ENCODE measurements at regions not wholly inside any gene's neighbourhood (a gene's known extent, or its start where the extent isn't known, plus 50 kb on each side); places are given as distances from the start of the nearest gene placed in this dataset.

- peaks cover 0 to 7% (median 0%) of the 10 kb centered on the region in 4 donors for H3K27me3 ChIP-seq
- no peak for DNase-seq (ENCODE audit: extremely low spot score)
- TF ChIP-seq POLR2A (IDR thresholded peaks at IDR 0.05; ENCODE audit: low read depth): no peak
- TF ChIP-seq POLR2AphosphoS5 (IDR thresholded peaks at IDR 0.05): no peak
- TF ChIP-seq EP300 (IDR thresholded peaks at IDR 0.05): no peak
- TF ChIP-seq, protein P1, sequence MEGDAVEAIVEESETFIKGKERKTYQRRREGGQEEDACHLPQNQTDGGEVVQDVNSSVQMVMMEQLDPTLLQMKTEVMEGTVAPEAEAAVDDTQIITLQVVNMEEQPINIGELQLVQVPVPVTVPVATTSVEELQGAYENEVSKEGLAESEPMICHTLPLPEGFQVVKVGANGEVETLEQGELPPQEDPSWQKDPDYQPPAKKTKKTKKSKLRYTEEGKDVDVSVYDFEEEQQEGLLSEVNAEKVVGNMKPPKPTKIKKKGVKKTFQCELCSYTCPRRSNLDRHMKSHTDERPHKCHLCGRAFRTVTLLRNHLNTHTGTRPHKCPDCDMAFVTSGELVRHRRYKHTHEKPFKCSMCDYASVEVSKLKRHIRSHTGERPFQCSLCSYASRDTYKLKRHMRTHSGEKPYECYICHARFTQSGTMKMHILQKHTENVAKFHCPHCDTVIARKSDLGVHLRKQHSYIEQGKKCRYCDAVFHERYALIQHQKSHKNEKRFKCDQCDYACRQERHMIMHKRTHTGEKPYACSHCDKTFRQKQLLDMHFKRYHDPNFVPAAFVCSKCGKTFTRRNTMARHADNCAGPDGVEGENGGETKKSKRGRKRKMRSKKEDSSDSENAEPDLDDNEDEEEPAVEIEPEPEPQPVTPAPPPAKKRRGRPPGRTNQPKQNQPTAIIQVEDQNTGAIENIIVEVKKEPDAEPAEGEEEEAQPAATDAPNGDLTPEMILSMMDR (IDR thresholded peaks at IDR 0.05): no peak
- H3K27ac ChIP-seq (replicated peaks in 1 of 4): no peak overlapping the region
- H3K4me3 ChIP-seq: no peak overlapping the region
- WGBS: 59% methylated on average over 9 of the region's 9 CpGs
- H3K9me3 ChIP-seq: no peaks in the 10 kb centered on the region
- intact Hi-C loops (cut with DNase I): no loop called here
- no peaks in the 10 kb centered on the region for H3K36me3 ChIP-seq
- H3K4me1 ChIP-seq: no peaks in the 10 kb centered on the region
Observed at GRCh38 chr20:57900226-57900905, 190.6 kb upstream of the PMEPA1 start.

DNA sequence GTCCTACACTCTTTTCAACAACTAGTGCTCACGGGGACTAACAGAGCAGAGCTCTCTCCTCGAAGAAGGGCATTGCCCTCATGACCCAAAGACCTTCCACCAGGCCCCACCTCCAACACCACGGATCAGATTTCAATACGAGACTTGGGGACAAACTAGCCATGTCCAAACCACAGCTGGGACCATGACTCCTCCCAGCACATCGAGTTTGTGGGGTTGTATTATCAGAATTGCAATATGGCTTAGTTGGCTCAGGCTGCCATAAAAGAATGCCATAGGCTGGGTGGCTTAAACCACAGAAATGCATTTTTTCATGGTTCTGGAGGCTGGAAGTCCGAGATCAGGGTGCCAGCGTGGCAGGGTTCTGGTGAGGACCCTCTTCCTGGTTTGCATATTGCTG is 189.7 kb upstream of the PMEPA1 start:
- DNase-seq (ENCODE audit: extremely low spot score): no peak
- intact Hi-C loops (cut with DNase I): no loop called here
- Histone ChIP-seq H3K27ac (replicated peaks in 1 of 4) (no peak overlapping the region), H3K9me3 (no peaks in the 10 kb centered on the region), H3K27me3 (peaks cover 0 to 7% (median 0%) of the 10 kb centered on the region in 4 donors), H3K4me3 (no peak overlapping the region), H3K36me3 (no peaks in the 10 kb centered on the region), H3K4me1 (no peaks in the 10 kb centered on the region)
- no peak for TF ChIP-seq EP300 (IDR thresholded peaks at IDR 0.05)
- TF ChIP-seq POLR2A (IDR thresholded peaks at IDR 0.05; ENCODE audit: low read depth): no peak
- no peak for TF ChIP-seq POLR2AphosphoS5 (IDR thresholded peaks at IDR 0.05)
- TF ChIP-seq, protein P1 (IDR thresholded peaks at IDR 0.05): no peak
- 91% methylated on average over 7 of the region's 7 CpGs for WGBS

DNA sequence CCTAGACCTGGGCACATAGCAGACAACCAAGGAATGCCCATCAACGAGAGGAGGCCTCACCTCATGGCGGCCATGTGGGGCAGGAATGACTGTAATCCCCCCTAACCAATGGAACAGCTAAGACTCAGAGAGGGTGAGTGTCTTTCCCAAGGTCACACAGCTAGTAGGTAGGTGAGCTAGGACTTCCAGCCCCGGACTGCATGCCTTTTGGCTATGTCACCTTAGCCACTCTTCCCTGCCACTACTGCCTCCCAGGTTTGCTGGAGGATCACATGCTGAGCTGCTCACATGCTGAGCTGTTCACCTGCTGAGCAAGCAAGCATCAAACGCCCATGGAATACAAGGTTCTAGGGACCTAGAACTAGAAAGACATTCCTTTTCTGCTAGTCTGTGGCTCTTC is 188.5 kb upstream of the PMEPA1 start:
- WGBS: 82% methylated on average over 2 of the region's 4 CpGs
- peaks cover 0 to 7% (median 0%) of the 10 kb centered on the region in 4 donors for H3K27me3 ChIP-seq

DNA sequence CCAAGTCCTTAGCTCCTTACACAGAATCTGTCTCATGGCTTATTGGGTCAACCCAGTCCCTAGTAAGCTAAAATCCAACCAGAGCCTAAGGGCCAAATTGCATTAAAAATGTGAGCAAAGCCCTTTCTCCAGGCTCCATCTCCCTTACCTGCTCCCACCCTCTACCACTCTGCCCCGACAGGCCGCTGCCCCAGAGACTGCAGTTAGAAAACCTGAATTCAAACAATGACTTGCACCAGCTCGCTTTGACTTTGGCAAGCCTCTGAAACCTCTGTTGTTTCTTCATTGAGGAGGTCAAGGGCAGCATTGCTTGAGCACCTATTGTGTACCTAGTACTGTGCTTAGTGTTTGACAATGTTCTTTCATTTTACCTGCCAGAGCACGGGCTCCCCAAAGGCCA is 188.1 kb upstream of the PMEPA1 start:
- no peak overlapping the region for H3K27ac ChIP-seq (replicated peaks in 1 of 4)
- no peak for DNase-seq (ENCODE audit: extremely low spot score)
- H3K36me3 ChIP-seq: no peaks in the 10 kb centered on the region
- H3K27me3 ChIP-seq: peaks cover 0 to 7% (median 0%) of the 10 kb centered on the region in 4 donors
- H3K4me1 ChIP-seq: no peaks in the 10 kb centered on the region
- no peaks in the 10 kb centered on the region for H3K9me3 ChIP-seq
- 89% methylated on average over 3 of the region's 4 CpGs for WGBS
- H3K4me3 ChIP-seq: no peak overlapping the region
- TF ChIP-seq EP300 (IDR thresholded peaks at IDR 0.05) (no peak), POLR2A (IDR thresholded peaks at IDR 0.05; ENCODE audit: low read depth) (no peak), POLR2AphosphoS5 (IDR thresholded peaks at IDR 0.05) (no peak)
- TF ChIP-seq, protein P1 (IDR thresholded peaks at IDR 0.05): no peak
- intact Hi-C loops (cut with DNase I): no loop called here

More for the DNA sequence above, 188.5 kb upstream of the PMEPA1 start:
- H3K9me3 ChIP-seq: no peaks in the 10 kb centered on the region
- H3K36me3 ChIP-seq: no peaks in the 10 kb centered on the region
- no peak overlapping the region for H3K4me3 ChIP-seq
- H3K27ac ChIP-seq (replicated peaks in 1 of 4): no peak overlapping the region
- H3K4me1 ChIP-seq: no peaks in the 10 kb centered on the region
- intact Hi-C loops (cut with DNase I): no loop called here
- no peak for TF ChIP-seq POLR2A (IDR thresholded peaks at IDR 0.05; ENCODE audit: low read depth)
- no peak for DNase-seq (ENCODE audit: extremely low spot score)

- WGBS: 92% methylated on average over 16 of the region's 18 CpGs
- TF ChIP-seq POLR2A (IDR thresholded peaks at IDR 0.05; ENCODE audit: low read depth) (no peak), POLR2AphosphoS5 (IDR thresholded peaks at IDR 0.05) (no peak), EP300 (IDR thresholded peaks at IDR 0.05) (no peak)
- TF ChIP-seq, protein P1 (IDR thresholded peaks at IDR 0.05): no peak
- H3K4me3 ChIP-seq: no peak overlapping the region
- no peaks in the 10 kb centered on the region for H3K36me3 ChIP-seq
- intact Hi-C loops (cut with DNase I): no loop called here
- DNase-seq (ENCODE audit: extremely low spot score): no peak
- H3K9me3 ChIP-seq: no peaks in the 10 kb centered on the region
- no peaks in the 10 kb centered on the region for H3K4me1 ChIP-seq
- peaks cover 0 to 7% (median 0%) of the 10 kb centered on the region in 4 donors for H3K27me3 ChIP-seq
- no peak overlapping the region for H3K27ac ChIP-seq (replicated peaks in 1 of 4)
Observed at GRCh38 chr20:57897156-57897874, 187.5 kb upstream of the PMEPA1 start.
